Cardiac muscle cell (in vitro differentiated cells and primary cell): ENCODE measurements at regions not wholly inside any gene's neighbourhood (a gene's known extent, or its start where the extent isn't known, plus 50 kb on each side); places are given as distances from the start of the nearest gene placed in this dataset.
A peak's percentile ranks its signal among the peaks of the same experiment; 100 is the strongest.

Source experiments
- DNase-seq, 2 donors: peaks; one replicate each; pipeline versions ENCODE4 v3.0.0 to v3.0.0-alpha.2; 2010 to 2017; ENCODE audit warnings: low read depth in 1 of 2, low spot score in 1 of 2
- H3K27ac ChIP-seq: fragments of 200-600 bp; sonication (generic); 2 replicates; pipeline ENCODE4 v1.5.1; 2016
- H3K27me3 ChIP-seq: fragments of 200-600 bp; sonication (generic); 2 replicates; pipeline ENCODE4 v1.6.0; 2016; ENCODE audit warnings: control low read depth
- H3K36me3 ChIP-seq: fragments of 200-600 bp; sonication (generic); 2 replicates; pipeline ENCODE4 v1.5.1; 2016; ENCODE audit warnings: control low read depth
- H3K4me1 ChIP-seq: fragments of 200-600 bp; sonication (generic); 2 replicates; pipeline ENCODE4 v1.8.1; 2017; ENCODE audit warnings: low read depth, mild to moderate bottlenecking, mixed run types
- H3K4me3 ChIP-seq: fragments of 200-600 bp; sonication (generic); 2 replicates; pipeline ENCODE4 v1.5.1; 2016; ENCODE audit warnings: mild to moderate bottlenecking
- H3K9me3 ChIP-seq: fragments of 200-600 bp; sonication (generic); 2 replicates; pipeline ENCODE4 v1.5.1; 2017; ENCODE audit warnings: low read depth, mild to moderate bottlenecking, control low read depth
- CTCF ChIP-seq: IDR thresholded peaks from 2 replicates; pipeline ENCODE4 v1.5.1; 2012; ENCODE audit warnings: low read depth, mild to moderate bottlenecking, low read length

GRCh38 chr2:160810406-160810805, 316.8 kb upstream of the RBMS1 start:
- Histone ChIP-seq H3K4me3 (no peak overlapping the region), H3K27me3 (no peaks in the 10 kb centered on the region), H3K9me3 (no peaks in the 10 kb centered on the region), H3K27ac (no peak overlapping the region), H3K36me3 (no peaks in the 10 kb centered on the region), H3K4me1 (no peaks in the 10 kb centered on the region)
- TF ChIP-seq CTCF = no peak
- DNase-seq = no peak

DNA sequence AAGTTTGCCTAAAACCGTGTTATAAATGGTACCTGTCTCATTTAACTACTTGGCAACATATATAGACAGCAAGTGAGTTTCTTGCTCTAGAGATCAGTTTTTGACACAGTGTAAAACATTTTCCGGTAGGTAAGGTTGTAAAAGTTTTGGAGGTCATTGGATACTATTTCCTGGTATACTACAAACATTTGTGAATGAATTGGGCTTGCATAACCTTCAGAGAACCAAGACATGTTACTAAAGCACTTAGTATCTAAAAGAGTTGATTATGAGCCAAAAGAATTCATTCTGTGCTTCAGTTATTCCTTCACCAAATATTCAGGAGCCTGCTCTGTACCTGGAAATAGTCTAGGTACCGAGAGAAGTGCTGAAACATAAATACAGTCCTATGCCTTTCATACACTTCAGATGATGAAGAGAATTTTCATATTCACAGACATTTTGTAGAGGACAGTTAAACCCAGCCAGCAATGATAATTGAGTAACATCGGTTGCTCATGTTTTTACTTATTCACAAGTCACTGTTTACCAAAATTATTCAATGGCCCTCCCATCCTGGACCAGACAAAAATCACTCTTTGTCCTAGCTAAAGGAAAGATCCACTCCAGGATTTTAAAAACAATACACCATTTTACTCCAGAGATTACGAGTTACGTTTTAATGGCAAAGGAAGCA, 319.4 kb upstream of the RBMS1 start:
- no peaks in the 10 kb centered on the region for H3K27me3 ChIP-seq
- no peak overlapping the region for H3K27ac ChIP-seq
- no peaks in the 10 kb centered on the region for H3K9me3 ChIP-seq
- H3K4me1 ChIP-seq = no peaks in the 10 kb centered on the region
- no peak overlapping the region for H3K4me3 ChIP-seq
- DNase-seq = peak in 1 of 2 donors; percentile 10
- H3K36me3 ChIP-seq = no peaks in the 10 kb centered on the region
- TF ChIP-seq CTCF = no peak

DNA sequence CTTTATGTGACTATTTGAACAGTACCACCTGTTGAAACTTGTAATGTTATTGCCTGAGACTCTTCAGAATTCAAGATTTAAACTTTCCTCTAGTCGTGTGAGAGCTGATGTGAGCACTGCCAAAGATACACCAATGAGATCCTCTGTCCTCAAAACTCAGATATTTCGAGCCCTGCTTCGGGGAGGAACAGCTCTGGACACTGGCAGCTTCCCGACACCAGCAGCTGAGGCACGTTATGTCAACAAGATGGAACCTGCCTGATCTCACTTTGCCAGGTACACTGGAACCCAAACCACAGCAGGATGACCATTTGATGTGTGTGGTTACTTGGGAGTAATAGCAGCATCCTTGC, 319.9 kb upstream of the RBMS1 start:
- Histone ChIP-seq H3K27me3 (no peaks in the 10 kb centered on the region), H3K27ac (no peak overlapping the region), H3K4me1 (no peaks in the 10 kb centered on the region), H3K9me3 (no peaks in the 10 kb centered on the region), H3K4me3 (no peak overlapping the region), H3K36me3 (no peaks in the 10 kb centered on the region)
- no peak for TF ChIP-seq CTCF
- DNase-seq = peak in 1 of 2 donors; percentile 9

DNA sequence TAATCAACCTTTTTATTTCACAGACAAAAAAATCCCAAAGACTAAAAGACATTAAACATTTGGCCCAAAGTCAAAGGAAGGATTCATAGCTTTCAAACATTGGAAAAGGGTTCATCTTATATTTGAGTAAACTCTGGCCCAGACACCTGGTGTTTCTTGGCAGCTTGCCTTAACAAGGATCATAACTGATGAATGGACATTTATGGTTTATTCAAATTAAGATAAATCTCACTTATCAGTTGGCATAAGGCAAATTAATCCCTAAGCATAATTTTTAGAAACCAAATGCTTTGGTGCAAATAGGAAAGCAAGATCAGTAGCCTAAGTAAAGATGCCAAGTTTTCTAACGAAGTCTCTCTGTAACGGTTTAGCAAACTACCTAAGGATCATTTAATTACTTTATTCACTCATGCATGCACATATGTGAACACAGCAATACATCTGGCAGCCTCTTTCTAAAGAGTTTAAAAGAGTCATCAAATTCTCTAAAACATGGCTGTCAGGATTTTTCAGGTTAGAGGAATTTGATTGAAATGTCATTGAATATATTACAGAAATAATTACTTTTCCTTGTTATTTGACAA, 323.4 kb upstream of the RBMS1 start:
- Histone ChIP-seq H3K27ac (no peak overlapping the region), H3K4me3 (no peak overlapping the region), H3K36me3 (no peaks in the 10 kb centered on the region), H3K9me3 (no peaks in the 10 kb centered on the region), H3K27me3 (no peaks in the 10 kb centered on the region), H3K4me1 (no peaks in the 10 kb centered on the region)
- TF ChIP-seq CTCF = no peak
- no peak for DNase-seq

GRCh38 chr2:160820691-160821090, 327.1 kb upstream of the RBMS1 start:
- Histone ChIP-seq H3K36me3 (no peaks in the 10 kb centered on the region), H3K4me1 (no peaks in the 10 kb centered on the region), H3K4me3 (no peak overlapping the region), H3K9me3 (no peaks in the 10 kb centered on the region), H3K27me3 (no peaks in the 10 kb centered on the region), H3K27ac (no peak overlapping the region)
- DNase-seq = no peak
- TF ChIP-seq CTCF = no peak

- Histone ChIP-seq H3K4me1 (no peaks in the 10 kb centered on the region), H3K27me3 (no peaks in the 10 kb centered on the region), H3K27ac (no peak overlapping the region), H3K9me3 (no peaks in the 10 kb centered on the region), H3K4me3 (no peak overlapping the region), H3K36me3 (no peaks in the 10 kb centered on the region)
- no peak for TF ChIP-seq CTCF
- no peak for DNase-seq
These were observed 328.4 kb upstream of the RBMS1 start for GRCh38 chr2:160822006-160822405.
